B cell (primary cell): ENCODE measurements at regions not wholly inside any gene's neighbourhood (a gene's known extent, or its start where the extent isn't known, plus 50 kb on each side); places are given as distances from the start of the nearest gene placed in this dataset.

Source experiments
- EZH2 ChIP-seq: IDR thresholded peaks from 2 replicates; pipeline ENCODE4 v1.6.1; 2012; ENCODE audit warnings: borderline replicate concordance, low read depth, mild to moderate bottlenecking, moderate library complexity, low read length; ENCODE audit not compliant: insufficient read depth, poor library complexity, severe bottlenecking
- TF ChIP-seq, protein P1 (sequence below): fragments of 200-600 bp; IDR thresholded peaks from one replicate; pipeline ENCODE4 v1.8.0; 2022; ENCODE audit warnings: antibody characterized with exemption, mild to moderate bottlenecking

DNA sequence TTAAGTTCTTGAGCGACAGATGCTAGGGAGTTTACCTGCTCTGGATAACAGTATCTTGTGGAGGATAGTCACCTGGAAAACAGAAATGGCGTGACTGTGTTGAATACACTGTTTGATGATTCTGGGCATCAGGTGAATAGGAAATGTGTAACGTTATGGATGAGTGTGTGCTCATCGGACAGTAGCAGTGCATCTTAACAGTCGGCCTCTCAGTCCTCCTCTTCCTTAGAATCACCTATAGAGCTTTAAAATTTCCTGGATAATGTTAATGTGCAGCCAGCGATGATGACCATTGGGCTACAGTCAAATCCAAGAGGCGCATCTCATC is 217.7 kb downstream of the OR2B2 start:
- TF ChIP-seq, protein P1, sequence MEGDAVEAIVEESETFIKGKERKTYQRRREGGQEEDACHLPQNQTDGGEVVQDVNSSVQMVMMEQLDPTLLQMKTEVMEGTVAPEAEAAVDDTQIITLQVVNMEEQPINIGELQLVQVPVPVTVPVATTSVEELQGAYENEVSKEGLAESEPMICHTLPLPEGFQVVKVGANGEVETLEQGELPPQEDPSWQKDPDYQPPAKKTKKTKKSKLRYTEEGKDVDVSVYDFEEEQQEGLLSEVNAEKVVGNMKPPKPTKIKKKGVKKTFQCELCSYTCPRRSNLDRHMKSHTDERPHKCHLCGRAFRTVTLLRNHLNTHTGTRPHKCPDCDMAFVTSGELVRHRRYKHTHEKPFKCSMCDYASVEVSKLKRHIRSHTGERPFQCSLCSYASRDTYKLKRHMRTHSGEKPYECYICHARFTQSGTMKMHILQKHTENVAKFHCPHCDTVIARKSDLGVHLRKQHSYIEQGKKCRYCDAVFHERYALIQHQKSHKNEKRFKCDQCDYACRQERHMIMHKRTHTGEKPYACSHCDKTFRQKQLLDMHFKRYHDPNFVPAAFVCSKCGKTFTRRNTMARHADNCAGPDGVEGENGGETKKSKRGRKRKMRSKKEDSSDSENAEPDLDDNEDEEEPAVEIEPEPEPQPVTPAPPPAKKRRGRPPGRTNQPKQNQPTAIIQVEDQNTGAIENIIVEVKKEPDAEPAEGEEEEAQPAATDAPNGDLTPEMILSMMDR: no peak
- TF ChIP-seq EZH2: no peak
